Sigmoid colon (tissue), 4 donors: ENCODE measurements at regions not wholly inside any gene's neighbourhood (a gene's known extent, or its start where the extent isn't known, plus 50 kb on each side); places are given as distances from the start of the nearest gene placed in this dataset.

Experiments
- CTCF ChIP-seq, 4 experiments: fragments of 450-650 bp in 3 of 4; fragments of 200-600 bp in 1 of 4; IDR thresholded peaks; one replicate each; pipeline ENCODE4 v1.5.1; 2016 to 2019; ENCODE audit warnings: antibody characterized with exemption in 4 of 4, mild to moderate bottlenecking in 3 of 4, moderate library complexity in 2 of 4
- POLR2A ChIP-seq, 2 donors: fragments of 450-650 bp; IDR thresholded peaks; one replicate each; pipeline ENCODE4 v1.6.1; 2016; ENCODE audit warnings: antibody characterized with exemption in 2 of 2, mild to moderate bottlenecking in 2 of 2, moderate library complexity in 2 of 2
- POLR2AphosphoS5 ChIP-seq, 4 donors: sonication (generic); formaldehyde crosslinking; IDR thresholded peaks; one replicate each; pipeline ENCODE4 v1.6.1; 2017; ENCODE audit warnings: antibody characterized with exemption in 4 of 4

- peak in 2 of 4 experiments; percentile 19 to 44 for TF ChIP-seq CTCF (IDR thresholded peaks at IDR 0.05)
- no peak for TF ChIP-seq POLR2A (IDR thresholded peaks at IDR 0.05)
- TF ChIP-seq POLR2AphosphoS5 (IDR thresholded peaks at IDR 0.05), result no peak
Measured at GRCh38 chr7:113015034-113015645, 71.5 kb downstream of the GPR85 start.
